ENCODE measurements at regions not wholly inside any gene's neighbourhood (a gene's known extent, or its start where the extent isn't known, plus 50 kb on each side); places are given as distances from the start of the nearest gene placed in this dataset.
"Not testable (repeated sequence)": the region's sequence is repeated elsewhere in the genome, so short reads cannot be mapped to it uniquely, and the experiment has no call there.

DNA sequence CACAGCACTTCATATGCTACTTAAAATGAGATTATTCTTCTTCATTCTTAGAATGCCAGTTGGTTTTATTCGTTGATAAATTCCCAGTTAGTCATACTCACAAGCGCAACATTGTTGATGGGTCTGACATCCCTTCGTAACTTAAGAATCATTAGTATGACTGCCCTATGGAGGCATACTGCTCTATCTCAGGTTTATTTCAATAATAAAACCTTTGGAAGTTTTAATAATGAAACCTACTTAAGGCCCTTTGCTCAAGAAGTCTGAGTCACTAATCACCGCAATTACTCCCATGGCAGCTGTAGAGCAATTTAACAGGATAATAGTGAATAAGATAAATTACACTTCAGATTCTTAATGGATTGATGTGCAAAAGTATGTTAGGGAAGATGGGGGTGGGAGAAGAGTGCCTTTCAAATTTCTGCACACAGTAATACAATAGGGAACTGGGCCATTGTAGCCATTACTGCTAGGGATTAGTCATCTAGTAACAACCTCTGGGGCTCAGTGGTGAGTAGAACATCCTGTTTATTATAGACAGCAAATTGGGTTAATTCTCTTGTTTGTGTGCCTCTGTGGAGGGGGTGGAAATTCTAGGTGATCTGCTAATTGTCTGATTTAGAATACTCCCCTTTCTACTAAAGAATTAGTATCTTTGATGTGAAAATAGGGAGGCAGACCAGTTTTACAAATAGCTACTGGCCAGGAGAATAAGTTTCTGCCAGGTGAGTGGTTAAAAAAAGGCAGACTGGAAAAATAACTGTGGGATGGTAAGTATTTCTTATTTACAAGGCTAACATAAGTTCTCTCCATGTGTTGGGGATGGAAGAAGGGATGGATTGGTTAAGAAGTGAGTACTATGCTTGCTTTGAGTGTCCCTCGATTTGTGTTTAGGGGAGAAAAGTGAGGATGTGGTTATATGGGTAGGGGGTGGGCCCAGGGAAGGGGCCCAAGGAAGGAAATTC, 74.5 kb upstream of the VKORC1L1 start:
- H3K27me3 ChIP-seq (ENCODE audit: control insufficient read depth, insufficient read depth, low read length) = no peaks in the 10 kb centered on the region
- no peaks in the 10 kb centered on the region for H3K4me1 ChIP-seq (ENCODE audit: control insufficient read depth, insufficient read depth, low read length)
- H3K36me3 ChIP-seq (ENCODE audit: control insufficient read depth, insufficient read depth, low read length) = no peaks in the 10 kb centered on the region
- no peak overlapping the region for H3K4me3 ChIP-seq (ENCODE audit: low read depth in 2 of 2, low read length in 2 of 2)
- POLR2A ChIA-PET = no interaction called here
- TF ChIP-seq, protein P1, sequence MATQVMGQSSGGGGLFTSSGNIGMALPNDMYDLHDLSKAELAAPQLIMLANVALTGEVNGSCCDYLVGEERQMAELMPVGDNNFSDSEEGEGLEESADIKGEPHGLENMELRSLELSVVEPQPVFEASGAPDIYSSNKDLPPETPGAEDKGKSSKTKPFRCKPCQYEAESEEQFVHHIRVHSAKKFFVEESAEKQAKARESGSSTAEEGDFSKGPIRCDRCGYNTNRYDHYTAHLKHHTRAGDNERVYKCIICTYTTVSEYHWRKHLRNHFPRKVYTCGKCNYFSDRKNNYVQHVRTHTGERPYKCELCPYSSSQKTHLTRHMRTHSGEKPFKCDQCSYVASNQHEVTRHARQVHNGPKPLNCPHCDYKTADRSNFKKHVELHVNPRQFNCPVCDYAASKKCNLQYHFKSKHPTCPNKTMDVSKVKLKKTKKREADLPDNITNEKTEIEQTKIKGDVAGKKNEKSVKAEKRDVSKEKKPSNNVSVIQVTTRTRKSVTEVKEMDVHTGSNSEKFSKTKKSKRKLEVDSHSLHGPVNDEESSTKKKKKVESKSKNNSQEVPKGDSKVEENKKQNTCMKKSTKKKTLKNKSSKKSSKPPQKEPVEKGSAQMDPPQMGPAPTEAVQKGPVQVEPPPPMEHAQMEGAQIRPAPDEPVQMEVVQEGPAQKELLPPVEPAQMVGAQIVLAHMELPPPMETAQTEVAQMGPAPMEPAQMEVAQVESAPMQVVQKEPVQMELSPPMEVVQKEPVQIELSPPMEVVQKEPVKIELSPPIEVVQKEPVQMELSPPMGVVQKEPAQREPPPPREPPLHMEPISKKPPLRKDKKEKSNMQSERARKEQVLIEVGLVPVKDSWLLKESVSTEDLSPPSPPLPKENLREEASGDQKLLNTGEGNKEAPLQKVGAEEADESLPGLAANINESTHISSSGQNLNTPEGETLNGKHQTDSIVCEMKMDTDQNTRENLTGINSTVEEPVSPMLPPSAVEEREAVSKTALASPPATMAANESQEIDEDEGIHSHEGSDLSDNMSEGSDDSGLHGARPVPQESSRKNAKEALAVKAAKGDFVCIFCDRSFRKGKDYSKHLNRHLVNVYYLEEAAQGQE (IDR thresholded peaks at IDR 0.05; ENCODE audit: insufficient read depth in 1 of 2, low read depth in 2 of 2, low read length in 1 of 2) = no peak
- TF ChIP-seq TCF7L2 (IDR thresholded peaks at IDR 0.05; ENCODE audit: low read depth, low read length) (no peak), POLR2AphosphoS5 (IDR thresholded peaks at IDR 0.05; ENCODE audit: low read depth, low read length) (no peak), CTCF (IDR thresholded peaks at IDR 0.05) (no peak)
- intact Hi-C loops (cut with micrococcal nuclease; ENCODE audit: unreplicated experiment) = no loop called here
- in situ Hi-C loops (cut with HindIII; ENCODE audit: low pct_unique_long_range_greater_than_20kb, low sequenced_read_pairs) = no loop called here
- CTCF ChIA-PET = interaction anchor here (0.7 kb wide), 1 partner anchor 10 kb away, joined by 3 read pairs; no protein-coding TSS in a partner anchor
- no TSS peak for BruUV-seq (replicated peaks)
- peak; percentile 58; the same call in 1 of the 2 replicates for ATAC-seq
- no peak overlapping the region for H3K27ac ChIP-seq (ENCODE audit: low read length)
- no peaks in the 10 kb centered on the region for H3K9me3 ChIP-seq (ENCODE audit: control insufficient read depth, insufficient read depth, low read depth, low read length)
- no peak for DNase-seq (ENCODE audit: low read depth, low spot score)

GRCh38 chr7:65800191-65800590, 72.7 kb upstream of the VKORC1L1 start:
- H3K4me1 ChIP-seq (ENCODE audit: control insufficient read depth, insufficient read depth, low read length); H3K27me3 ChIP-seq (ENCODE audit: control insufficient read depth, insufficient read depth, low read length); BruUV-seq (replicated peaks); intact Hi-C loops (cut with micrococcal nuclease; ENCODE audit: unreplicated experiment); H3K27ac ChIP-seq (ENCODE audit: low read length); POLR2A ChIA-PET; ATAC-seq; CTCF ChIA-PET; H3K4me3 ChIP-seq (ENCODE audit: low read depth in 2 of 2, low read length in 2 of 2); H3K9me3 ChIP-seq (ENCODE audit: control insufficient read depth, insufficient read depth, low read depth, low read length); DNase-seq (ENCODE audit: low read depth, low spot score); H3K36me3 ChIP-seq (ENCODE audit: control insufficient read depth, insufficient read depth, low read length); in situ Hi-C loops (cut with HindIII; ENCODE audit: low pct_unique_long_range_greater_than_20kb, low sequenced_read_pairs): not testable (repeated sequence)

- no peak for DNase-seq (ENCODE audit: low read depth, low spot score)
- ChIA-PET CTCF (no interaction called here), POLR2A (no interaction called here)
- Histone ChIP-seq H3K27ac (ENCODE audit: low read length) (no peak overlapping the region), H3K36me3 (ENCODE audit: control insufficient read depth, insufficient read depth, low read length) (no peaks in the 10 kb centered on the region), H3K9me3 (ENCODE audit: control insufficient read depth, insufficient read depth, low read depth, low read length) (no peaks in the 10 kb centered on the region), H3K4me1 (ENCODE audit: control insufficient read depth, insufficient read depth, low read length) (no peaks in the 10 kb centered on the region), H3K27me3 (ENCODE audit: control insufficient read depth, insufficient read depth, low read length) (no peaks in the 10 kb centered on the region), H3K4me3 (ENCODE audit: low read depth in 2 of 2, low read length in 2 of 2) (no peak overlapping the region)
- intact Hi-C loops (cut with micrococcal nuclease; ENCODE audit: unreplicated experiment) (no loop called here), in situ Hi-C loops (cut with HindIII; ENCODE audit: low pct_unique_long_range_greater_than_20kb, low sequenced_read_pairs) (no loop called here)
- TF ChIP-seq POLR2AphosphoS5 (IDR thresholded peaks at IDR 0.05; ENCODE audit: low read depth, low read length) (no peak), SIN3A (IDR thresholded peaks at IDR 0.05; ENCODE audit: borderline replicate concordance, insufficient read depth, low read depth, low read length) (no peak), CTCF (IDR thresholded peaks at IDR 0.05) (no peak), TCF7L2 (IDR thresholded peaks at IDR 0.05; ENCODE audit: low read depth, low read length) (no peak)
- TF ChIP-seq, protein P1 (IDR thresholded peaks at IDR 0.05; ENCODE audit: insufficient read depth in 1 of 2, low read depth in 2 of 2, low read length in 1 of 2) = no peak
- BruUV-seq (replicated peaks) = no TSS peak
- no peak for ATAC-seq
Observed at GRCh38 chr7:65800890-65801341, 72.0 kb upstream of the VKORC1L1 start.
